ENCODE measurements at regions not wholly inside any gene's neighbourhood (a gene's known extent, or its start where the extent isn't known, plus 50 kb on each side); places are given as distances from the start of the nearest gene placed in this dataset.

- TF ChIP-seq CTCF (IDR thresholded peaks at IDR 0.05): no peak
- TF ChIP-seq ZFX (IDR thresholded peaks at IDR 0.05; ENCODE audit: borderline replicate concordance): no peak
These were observed 348.6 kb downstream of the PTEN start for GRCh38 chr10:88212069-88212468.

Measured in 22Rv1 (cell line).